ENCODE measurements at regions not wholly inside any gene's neighbourhood (a gene's known extent, or its start where the extent isn't known, plus 50 kb on each side); places are given as distances from the start of the nearest gene placed in this dataset.

- DNase-seq: no peak
Measured at GRCh38 chr16:13554005-13554404, 365.9 kb upstream of the ERCC4 start.

GRCh38 chr16:13554643-13555042 is 365.3 kb upstream of the ERCC4 start:
- DNase-seq: no peak

GRCh38 chr16:13557418-13557817 is 362.5 kb upstream of the ERCC4 start:
- no peak for DNase-seq

- DNase-seq: no peak
Measured at GRCh38 chr16:13558752-13559151, 361.2 kb upstream of the ERCC4 start.

- DNase-seq: no peak
Measured at GRCh38 chr16:13559624-13560023, 360.3 kb upstream of the ERCC4 start.

- no peak for DNase-seq
Measured at GRCh38 chr16:13560151-13560550, 359.8 kb upstream of the ERCC4 start.

GRCh38 chr16:13561291-13562070 is 358.5 kb upstream of the ERCC4 start:
- no peak for DNase-seq

GRCh38 chr16:13568803-13569202 is 351.2 kb upstream of the ERCC4 start:
- no peak for DNase-seq

GRCh38 chr16:13569986-13570385 is 350.0 kb upstream of the ERCC4 start:
- no peak for DNase-seq

GRCh38 chr16:13571036-13571435 is 348.9 kb upstream of the ERCC4 start:
- no peak for DNase-seq

GRCh38 chr16:13573903-13574302 is 346.1 kb upstream of the ERCC4 start:
- no peak for DNase-seq

- no peak for DNase-seq
Measured at GRCh38 chr16:13586051-13586450, 333.9 kb upstream of the ERCC4 start.

GRCh38 chr16:13587181-13587580 is 332.8 kb upstream of the ERCC4 start:
- DNase-seq: no peak

GRCh38 chr16:13594823-13595222 is 325.1 kb upstream of the ERCC4 start:
- DNase-seq: no peak

- no peak for DNase-seq
Measured at GRCh38 chr16:13606804-13607203, 313.1 kb upstream of the ERCC4 start.

GRCh38 chr16:13607289-13607688 is 312.7 kb upstream of the ERCC4 start:
- DNase-seq: no peak

- no peak for DNase-seq
Measured at GRCh38 chr16:13611596-13611995, 308.4 kb upstream of the ERCC4 start.

- DNase-seq: no peak
Measured at GRCh38 chr16:13612623-13613022, 307.3 kb upstream of the ERCC4 start.

- no peak for DNase-seq
Measured at GRCh38 chr16:13613165-13613564, 306.8 kb upstream of the ERCC4 start.

GRCh38 chr16:13621639-13622038 is 298.3 kb upstream of the ERCC4 start:
- DNase-seq: no peak

- DNase-seq: no peak
Measured at GRCh38 chr16:13628156-13628555, 291.8 kb upstream of the ERCC4 start.

- no peak for DNase-seq
Measured at GRCh38 chr16:13629704-13630103, 290.2 kb upstream of the ERCC4 start.

GRCh38 chr16:13630374-13630773 is 289.6 kb upstream of the ERCC4 start:
- no peak for DNase-seq

GRCh38 chr16:13631213-13631767 is 288.7 kb upstream of the ERCC4 start:
- no peak for DNase-seq

- no peak for DNase-seq
Measured at GRCh38 chr16:13631916-13632315, 288.0 kb upstream of the ERCC4 start.

Data from activated CD4-positive, alpha-beta T cell treated with anti-CD3 and anti-CD28 coated beads, Interleukin-10, Interleukin-2, amounts not matched to agents 100 ng/mL and 50 ng/mL, durations not matched to agents 16 hours and 8 hours (primary cell).